ENCODE measurements at regions not wholly inside any gene's neighbourhood (a gene's known extent, or its start where the extent isn't known, plus 50 kb on each side); places are given as distances from the start of the nearest gene placed in this dataset.

- Histone ChIP-seq H3K4me1 (ENCODE audit: insufficient read depth, low read length) (no peaks in the 10 kb centered on the region), H3T11ph (ENCODE audit: low read length) (no peak overlapping the region), H3K4me2 (ENCODE audit: insufficient read depth, insufficient read length, low read length) (no peak overlapping the region), H4K5ac (ENCODE audit: insufficient read length, low read depth, low read length) (no peak overlapping the region), H3K9me3 (ENCODE audit: control insufficient read depth, low read depth, low read length) (no peaks in the 10 kb centered on the region), H4K8ac (replicated peaks; ENCODE audit: insufficient read length, low read depth, low read length) (no peak overlapping the region), H4K20me1 (ENCODE audit: control insufficient read depth, insufficient read depth, insufficient read length) (no peaks in the 10 kb centered on the region), H3K18ac (ENCODE audit: insufficient read length, low read depth, low read length) (no peak overlapping the region), H2BK15ac (ENCODE audit: low read depth, low read length) (no peak overlapping the region), H3K4ac (ENCODE audit: low read depth, low read length) (no peak overlapping the region), H3K23ac (ENCODE audit: insufficient read length, low read depth, low read length) (no peak overlapping the region), H3K56ac (ENCODE audit: insufficient read length, low read depth, low read length) (no peak overlapping the region), H2AK5ac (ENCODE audit: insufficient read length, low read length) (no peak overlapping the region), H2BK12ac (ENCODE audit: insufficient read length, low read depth, low read length) (no peak overlapping the region), H3K23me2 (ENCODE audit: insufficient read length, low read depth, low read length, poor library complexity, severe bottlenecking) (no peaks in the 10 kb centered on the region), H4K91ac (ENCODE audit: insufficient read length, low read depth, low read length) (no peak overlapping the region), H3K27ac (ENCODE audit: insufficient read length, low read depth, low read length) (no peak overlapping the region), H3K79me2 (ENCODE audit: insufficient read depth, low read length) (no peaks in the 10 kb centered on the region), H2BK120ac (ENCODE audit: low read depth, low read length, poor library complexity, severe bottlenecking) (no peak overlapping the region), H3K27me3 (ENCODE audit: insufficient read depth, low read length) (no peaks in the 10 kb centered on the region), H2BK20ac (ENCODE audit: low read depth, low read length, poor library complexity, severe bottlenecking) (no peak overlapping the region), H3K9ac (ENCODE audit: extremely low read depth, insufficient read length, low read length) (no peak overlapping the region), H2BK5ac (ENCODE audit: insufficient read length, low read length) (no peak overlapping the region), H3K14ac (ENCODE audit: insufficient read depth, low read length) (no peak overlapping the region), H3K79me1 (ENCODE audit: insufficient read depth, low read depth, low read length, poor library complexity, severe bottlenecking) (no peaks in the 10 kb centered on the region), H2AFZ (ENCODE audit: low read length) (no peak overlapping the region)
- Mint-ChIP-seq H3K4me1 (no peaks in the 10 kb centered on the region), H3K9me3 (no peaks in the 10 kb centered on the region), H3K27me3 (ENCODE audit: low read depth) (no peaks in the 10 kb centered on the region), H3K27ac (no peak overlapping the region), H3K36me3 (ENCODE audit: insufficient read depth in 1 of 3, low read depth in 3 of 3) (no peaks in the 10 kb centered on the region; a peak in 1 of 7 replicates), H3K4me3 (no peak overlapping the region)
- no peak for TF ChIP-seq CTCF (conservative IDR thresholded peaks at IDR 0.05)
- DNase-seq, result no peak
Measured at GRCh38 chr1:238264951-238265350, 374.2 kb upstream of the ZP4 start.
